A673 (cell line): ENCODE measurements at regions not wholly inside any gene's neighbourhood (a gene's known extent, or its start where the extent isn't known, plus 50 kb on each side); places are given as distances from the start of the nearest gene placed in this dataset.

Experiments
- CTCF ChIP-seq: fragments of 300-800, 200-600 bp; sonication (generic); conservative IDR thresholded peaks from 2 replicates; pipeline ENCODE4 v1.5.1; 2017; ENCODE audit warnings: low read depth, mild to moderate bottlenecking, antibody characterized with exemption, low read length, moderate library complexity, mixed read lengths
- EZH2 ChIP-seq: fragments of 200-600 bp; sonication (generic); IDR thresholded peaks from 2 replicates; pipeline ENCODE4 v1.6.1; 2017; ENCODE audit warnings: borderline replicate concordance, low read depth, mild to moderate bottlenecking, mixed read lengths, antibody characterized with exemption, low read length; ENCODE audit not compliant: poor library complexity, severe bottlenecking

- TF ChIP-seq CTCF = no peak
- no peak for TF ChIP-seq EZH2
Observed at GRCh38 chr11:109877043-109877442, 216.1 kb upstream of the ZC3H12C start.
